ENCODE measurements at regions not wholly inside any gene's neighbourhood (a gene's known extent, or its start where the extent isn't known, plus 50 kb on each side); places are given as distances from the start of the nearest gene placed in this dataset.
"Not testable (repeated sequence)": the region's sequence is repeated elsewhere in the genome, so short reads cannot be mapped to it uniquely, and the experiment has no call there.

DNA sequence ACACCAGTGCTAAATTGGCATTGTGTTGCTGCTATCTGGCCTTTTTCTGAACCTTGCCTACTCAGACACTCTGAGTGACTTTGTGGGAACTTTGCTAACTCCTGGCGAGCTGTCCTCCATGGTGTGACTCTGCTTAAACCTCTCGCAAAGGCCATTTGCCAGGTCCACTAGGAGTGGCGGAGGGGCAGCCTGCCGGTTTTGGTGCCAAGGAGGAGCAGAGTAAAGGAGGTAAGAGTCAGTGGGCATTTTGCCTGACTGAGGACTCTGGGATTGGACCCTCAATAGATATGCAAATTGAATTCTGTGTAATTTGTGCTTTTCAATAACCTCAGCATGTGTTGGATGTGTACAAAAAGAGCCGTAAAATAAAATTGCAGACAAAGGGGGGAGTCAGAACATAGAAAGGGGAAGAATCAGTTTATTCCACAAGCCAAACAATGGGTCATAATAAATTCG is 386.6 kb upstream of the NFIA start:
- WGBS, 2 donors = 90 to 95% methylated on average over 6 of the region's 6 CpGs
- intact Hi-C loops (cut with DNase I; ENCODE audit: low total_unique reads) = no loop called here
- TF ChIP-seq, protein P1, sequence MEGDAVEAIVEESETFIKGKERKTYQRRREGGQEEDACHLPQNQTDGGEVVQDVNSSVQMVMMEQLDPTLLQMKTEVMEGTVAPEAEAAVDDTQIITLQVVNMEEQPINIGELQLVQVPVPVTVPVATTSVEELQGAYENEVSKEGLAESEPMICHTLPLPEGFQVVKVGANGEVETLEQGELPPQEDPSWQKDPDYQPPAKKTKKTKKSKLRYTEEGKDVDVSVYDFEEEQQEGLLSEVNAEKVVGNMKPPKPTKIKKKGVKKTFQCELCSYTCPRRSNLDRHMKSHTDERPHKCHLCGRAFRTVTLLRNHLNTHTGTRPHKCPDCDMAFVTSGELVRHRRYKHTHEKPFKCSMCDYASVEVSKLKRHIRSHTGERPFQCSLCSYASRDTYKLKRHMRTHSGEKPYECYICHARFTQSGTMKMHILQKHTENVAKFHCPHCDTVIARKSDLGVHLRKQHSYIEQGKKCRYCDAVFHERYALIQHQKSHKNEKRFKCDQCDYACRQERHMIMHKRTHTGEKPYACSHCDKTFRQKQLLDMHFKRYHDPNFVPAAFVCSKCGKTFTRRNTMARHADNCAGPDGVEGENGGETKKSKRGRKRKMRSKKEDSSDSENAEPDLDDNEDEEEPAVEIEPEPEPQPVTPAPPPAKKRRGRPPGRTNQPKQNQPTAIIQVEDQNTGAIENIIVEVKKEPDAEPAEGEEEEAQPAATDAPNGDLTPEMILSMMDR (IDR thresholded peaks at IDR 0.05) = no peak
- no peak for TF ChIP-seq POLR2A (IDR thresholded peaks at IDR 0.05)
- H3K4me3 ChIP-seq (ENCODE audit: low read depth, poor library complexity, severe bottlenecking) = no peak overlapping the region
- no peak for DNase-seq (ENCODE audit: low spot score in 2 of 2)

DNA sequence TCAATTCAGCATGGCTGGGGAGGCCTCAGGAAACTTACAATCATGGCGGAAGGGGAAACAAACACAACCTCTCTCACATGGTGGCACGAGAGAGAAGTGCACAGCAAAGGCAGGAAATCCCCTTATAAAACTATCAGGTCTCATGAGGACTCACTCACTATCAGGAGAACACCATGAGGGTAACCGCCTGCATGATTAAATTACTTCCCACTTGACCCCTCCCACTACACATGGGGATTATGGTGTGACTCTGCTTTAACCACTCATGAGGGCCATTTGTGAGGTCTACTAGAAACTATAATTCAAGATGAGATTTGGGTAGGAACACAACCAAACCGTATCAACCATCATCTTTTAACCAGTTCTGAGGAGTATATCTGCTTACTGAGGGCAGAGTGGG is 387.4 kb upstream of the NFIA start:
- TF ChIP-seq, protein P1 (IDR thresholded peaks at IDR 0.05) = no peak
- no peak for TF ChIP-seq POLR2A (IDR thresholded peaks at IDR 0.05)
- no peak overlapping the region for H3K4me3 ChIP-seq (ENCODE audit: low read depth, poor library complexity, severe bottlenecking)
- WGBS, 2 donors = 82 to 86% methylated on average over 4 of the region's 4 CpGs
- no peak for DNase-seq (ENCODE audit: low spot score in 2 of 2)
- intact Hi-C loops (cut with DNase I; ENCODE audit: low total_unique reads) = no loop called here

DNA sequence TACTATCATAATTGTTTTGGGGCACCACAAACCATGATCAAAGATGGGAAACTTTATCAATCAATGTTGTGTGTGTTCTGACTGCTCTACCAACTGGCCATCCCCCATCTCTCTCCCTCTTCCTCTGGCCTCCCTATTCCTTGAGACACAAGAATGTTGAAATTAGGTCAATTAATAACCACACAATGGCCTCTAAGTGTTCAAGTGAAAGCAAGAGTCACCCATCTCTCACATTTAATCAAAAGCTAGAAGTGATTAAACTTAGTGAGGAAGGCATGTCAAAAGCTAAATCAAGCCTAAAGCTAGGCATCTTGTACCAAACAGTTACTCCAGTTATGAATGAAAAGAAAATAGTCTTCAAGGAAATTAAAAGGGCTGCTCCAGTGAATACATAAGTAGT is 390.3 kb upstream of the NFIA start:
- no peak for TF ChIP-seq POLR2A (IDR thresholded peaks at IDR 0.05)
- TF ChIP-seq, protein P1 (IDR thresholded peaks at IDR 0.05) = no peak
- H3K4me3 ChIP-seq (ENCODE audit: low read depth, poor library complexity, severe bottlenecking) = no peak overlapping the region
- intact Hi-C loops (cut with DNase I; ENCODE audit: low total_unique reads) = no loop called here
- no peak for DNase-seq (ENCODE audit: low spot score in 2 of 2)

DNA sequence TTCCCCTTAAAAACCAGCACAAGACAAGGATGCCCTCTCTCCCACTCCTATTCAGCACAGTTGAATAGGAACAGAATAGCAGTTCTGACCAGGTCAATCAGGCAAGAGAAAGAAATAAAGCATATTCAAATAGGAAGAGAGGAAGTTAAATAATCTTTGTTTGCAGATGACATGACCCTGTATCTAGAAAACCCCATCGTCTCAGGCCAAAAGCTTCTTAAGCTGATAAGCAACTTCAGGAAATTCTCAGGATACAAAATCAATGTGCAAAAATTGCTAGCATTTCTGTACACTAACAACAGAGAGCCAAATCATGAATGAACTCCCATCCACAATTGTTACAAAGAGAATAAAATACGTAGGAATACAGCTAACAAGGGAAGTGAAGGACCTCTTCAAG is 394.1 kb upstream of the NFIA start:
- H3K4me3 ChIP-seq (ENCODE audit: low read depth, poor library complexity, severe bottlenecking); DNase-seq (ENCODE audit: low spot score in 2 of 2); intact Hi-C loops (cut with DNase I; ENCODE audit: low total_unique reads): not testable (repeated sequence)
- WGBS, 2 donors = 77 to 86% methylated on average over 2 of the region's 2 CpGs

DNA sequence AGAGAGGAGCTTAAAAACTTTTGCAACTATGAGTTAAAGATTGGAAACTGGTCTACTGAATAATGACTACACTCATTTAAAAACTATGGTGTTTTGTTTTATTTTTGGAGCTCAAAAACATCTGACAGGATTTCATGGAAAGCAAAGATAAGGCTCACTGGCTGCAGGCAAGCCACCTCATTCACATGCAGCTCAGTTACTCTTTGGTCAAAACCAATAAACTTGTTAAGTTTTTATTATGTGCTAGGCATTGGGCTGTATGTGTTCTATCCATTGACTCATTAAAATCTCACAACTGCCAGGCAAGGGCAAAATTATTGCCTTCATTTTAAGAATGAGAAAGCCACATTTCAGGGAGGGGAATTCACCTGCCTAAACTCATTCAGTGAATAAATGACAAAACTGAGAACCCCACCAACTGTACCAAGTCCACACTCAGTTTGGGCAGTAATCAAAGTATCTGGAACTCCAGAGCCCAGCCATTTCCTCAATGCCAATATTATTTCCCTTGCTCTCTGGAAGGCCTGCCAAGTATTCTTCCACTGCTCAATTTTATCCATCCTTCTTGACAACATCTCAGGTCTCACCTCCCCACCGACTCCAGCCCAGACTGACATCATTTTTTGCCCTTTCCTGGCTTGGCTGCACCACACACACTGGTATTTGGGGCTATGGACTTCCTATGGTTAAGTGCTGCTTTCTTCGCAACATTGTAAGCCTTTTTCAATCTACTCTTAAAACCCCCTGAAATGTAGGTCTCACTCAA is 401.1 kb upstream of the NFIA start:
- intact Hi-C loops (cut with DNase I; ENCODE audit: low total_unique reads) = no loop called here
- WGBS, 2 donors = 72 to 92% methylated on average over 2 of the region's 2 CpGs
- no peak overlapping the region for H3K4me3 ChIP-seq (ENCODE audit: low read depth, poor library complexity, severe bottlenecking)
- TF ChIP-seq, protein P1 (IDR thresholded peaks at IDR 0.05) = no peak
- TF ChIP-seq POLR2A (IDR thresholded peaks at IDR 0.05) = no peak
- no peak for DNase-seq (ENCODE audit: low spot score in 2 of 2)

DNA sequence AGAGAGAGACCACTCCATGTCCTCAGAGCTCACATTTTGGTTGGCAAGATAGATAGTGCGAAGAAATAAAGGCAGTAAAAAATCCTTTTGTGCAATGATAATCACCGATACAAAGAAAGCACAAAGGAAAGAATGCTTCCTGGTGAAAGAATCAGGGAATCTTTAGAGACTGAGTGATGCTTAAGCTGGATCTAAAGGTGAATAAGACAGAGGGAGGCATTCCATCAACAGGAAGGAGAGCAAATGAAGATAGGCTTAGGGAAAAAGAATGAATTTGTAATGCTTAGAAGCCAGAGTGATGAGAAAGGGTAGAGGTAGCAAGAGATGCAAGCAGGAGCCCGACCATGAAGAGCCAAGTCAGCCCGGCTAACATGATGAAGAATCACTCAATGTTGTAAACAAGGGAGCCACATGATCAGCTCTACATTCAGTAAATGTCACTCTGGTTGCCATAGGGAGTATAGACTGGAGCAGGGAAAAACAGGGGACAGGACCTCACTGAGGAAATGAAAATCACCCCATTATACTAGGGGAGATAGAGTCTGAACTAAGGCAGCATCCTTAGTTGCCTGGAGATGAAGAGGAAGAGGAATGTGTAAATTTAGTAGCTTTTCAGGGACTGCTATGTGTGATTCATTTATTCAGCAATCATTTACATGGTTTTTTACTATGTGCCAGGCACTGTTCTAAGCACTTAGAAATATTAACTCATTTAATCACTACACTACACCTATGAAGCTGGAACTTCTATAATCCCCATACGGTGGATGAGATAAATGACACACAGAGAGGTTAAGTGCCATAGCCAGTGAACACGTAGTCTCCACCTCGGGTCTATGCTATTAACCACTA is 402.6 kb upstream of the NFIA start:
- intact Hi-C loops (cut with DNase I; ENCODE audit: low total_unique reads) = no loop called here
- no peak overlapping the region for H3K4me3 ChIP-seq (ENCODE audit: low read depth, poor library complexity, severe bottlenecking)
- no peak for DNase-seq (ENCODE audit: low spot score in 2 of 2)
- TF ChIP-seq, protein P1 (IDR thresholded peaks at IDR 0.05) = no peak
- TF ChIP-seq POLR2A (IDR thresholded peaks at IDR 0.05) = no peak
- WGBS, 2 donors = 76 to 92% methylated on average over 7 of the region's 7 CpGs

Data from lower leg skin (tissue), 4 donors.